ENCODE measurements at regions not wholly inside any gene's neighbourhood (a gene's known extent, or its start where the extent isn't known, plus 50 kb on each side); places are given as distances from the start of the nearest gene placed in this dataset.

GRCh38 chr6:105800398-105800797 lies 285.7 kb upstream of the PRDM1 start:
- TF ChIP-seq POLR2AphosphoS5 (IDR thresholded peaks at IDR 0.05; ENCODE audit: low read depth, low read length) (no peak), TAF1 (IDR thresholded peaks at IDR 0.05; ENCODE audit: borderline replicate concordance, low read depth, low read length) (no peak), POLR2A (IDR thresholded peaks at IDR 0.05; ENCODE audit: low read depth, low read length) (no peak)

Data from GM12892 (cell line).